ENCODE measurements at regions not wholly inside any gene's neighbourhood (a gene's known extent, or its start where the extent isn't known, plus 50 kb on each side); places are given as distances from the start of the nearest gene placed in this dataset.

DNA sequence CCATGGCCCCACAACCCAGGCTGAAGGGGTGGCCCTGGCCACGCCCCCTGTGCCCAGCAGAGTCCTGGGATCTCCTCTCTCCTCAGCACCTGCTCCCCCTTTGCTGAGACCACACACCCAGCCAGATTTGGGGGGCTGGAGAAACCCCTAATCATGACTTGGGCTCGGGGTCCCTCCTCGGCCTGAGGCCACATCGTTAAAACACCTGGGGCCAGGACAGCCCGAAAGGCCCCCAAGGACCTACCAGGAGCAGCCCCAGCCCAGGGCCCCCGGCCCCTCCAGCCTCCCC lies 116.7 kb downstream of the FAM53A start:
- TF ChIP-seq, protein P1, sequence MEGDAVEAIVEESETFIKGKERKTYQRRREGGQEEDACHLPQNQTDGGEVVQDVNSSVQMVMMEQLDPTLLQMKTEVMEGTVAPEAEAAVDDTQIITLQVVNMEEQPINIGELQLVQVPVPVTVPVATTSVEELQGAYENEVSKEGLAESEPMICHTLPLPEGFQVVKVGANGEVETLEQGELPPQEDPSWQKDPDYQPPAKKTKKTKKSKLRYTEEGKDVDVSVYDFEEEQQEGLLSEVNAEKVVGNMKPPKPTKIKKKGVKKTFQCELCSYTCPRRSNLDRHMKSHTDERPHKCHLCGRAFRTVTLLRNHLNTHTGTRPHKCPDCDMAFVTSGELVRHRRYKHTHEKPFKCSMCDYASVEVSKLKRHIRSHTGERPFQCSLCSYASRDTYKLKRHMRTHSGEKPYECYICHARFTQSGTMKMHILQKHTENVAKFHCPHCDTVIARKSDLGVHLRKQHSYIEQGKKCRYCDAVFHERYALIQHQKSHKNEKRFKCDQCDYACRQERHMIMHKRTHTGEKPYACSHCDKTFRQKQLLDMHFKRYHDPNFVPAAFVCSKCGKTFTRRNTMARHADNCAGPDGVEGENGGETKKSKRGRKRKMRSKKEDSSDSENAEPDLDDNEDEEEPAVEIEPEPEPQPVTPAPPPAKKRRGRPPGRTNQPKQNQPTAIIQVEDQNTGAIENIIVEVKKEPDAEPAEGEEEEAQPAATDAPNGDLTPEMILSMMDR (IDR thresholded peaks at IDR 0.05; ENCODE audit: insufficient read depth, low read length): no peak
- no peak for TF ChIP-seq GABPA (IDR thresholded peaks at IDR 0.05; ENCODE audit: low read depth)
